ENCODE measurements at regions not wholly inside any gene's neighbourhood (a gene's known extent, or its start where the extent isn't known, plus 50 kb on each side); places are given as distances from the start of the nearest gene placed in this dataset.
A peak's percentile ranks its signal among the peaks of the same experiment; 100 is the strongest.

- Histone ChIP-seq H3K4me2 (ENCODE audit: low read depth, low read length, poor library complexity, severe bottlenecking) (no peak overlapping the region), H3K36me3 (ENCODE audit: insufficient read depth, low read length) (no peaks in the 10 kb centered on the region), H3F3A (ENCODE audit: low read depth) (no peaks in the 10 kb centered on the region), H3K79me2 (ENCODE audit: insufficient read depth, low read length) (no peaks in the 10 kb centered on the region), H3K9me2 (replicated peaks; ENCODE audit: low read depth, low read length) (no peaks in the 10 kb centered on the region), H2AFZ (ENCODE audit: low read length) (no peak overlapping the region), H3K9ac (ENCODE audit: low read depth, low read length, poor library complexity, severe bottlenecking) (no peak overlapping the region), H3K27me3 (ENCODE audit: insufficient read depth, low read length, poor library complexity, severe bottlenecking) (no peaks in the 10 kb centered on the region), H3K4me1 (ENCODE audit: insufficient read depth, low read length, poor library complexity, severe bottlenecking) (no peaks in the 10 kb centered on the region), H3K4me3 (ENCODE audit: low read length, poor library complexity, severe bottlenecking) (no peak overlapping the region), H4K20me1 (ENCODE audit: insufficient read depth, low read length, poor library complexity, severe bottlenecking) (no peaks in the 10 kb centered on the region), H3K9me3 (ENCODE audit: insufficient read depth, low read depth, low read length) (peaks cover 8% of the 10 kb centered on the region; the same call in 1 of the 2 replicates)
- TF ChIP-seq EZH2phosphoT487 (IDR thresholded peaks at IDR 0.05; ENCODE audit: borderline replicate concordance) (no peak), CTCF (conservative IDR thresholded peaks at IDR 0.05; ENCODE audit: low read length) (no peak)
These were observed 68.7 kb upstream of the RNF7 start for GRCh38 chr3:141669434-141669833.

- TF ChIP-seq EZH2phosphoT487 (IDR thresholded peaks at IDR 0.05; ENCODE audit: borderline replicate concordance), result no peak
- no peak for TF ChIP-seq CTCF (conservative IDR thresholded peaks at IDR 0.05; ENCODE audit: low read length)
- Histone ChIP-seq H3F3A (ENCODE audit: low read depth) (no peaks in the 10 kb centered on the region), H3K9ac (ENCODE audit: low read depth, low read length, poor library complexity, severe bottlenecking) (no peak overlapping the region), H3K27me3 (ENCODE audit: insufficient read depth, low read length, poor library complexity, severe bottlenecking) (no peaks in the 10 kb centered on the region), H3K9me2 (replicated peaks; ENCODE audit: low read depth, low read length) (no peaks in the 10 kb centered on the region), H3K4me1 (ENCODE audit: insufficient read depth, low read length, poor library complexity, severe bottlenecking) (peaks cover 22% of the 10 kb centered on the region), H4K20me1 (ENCODE audit: insufficient read depth, low read length, poor library complexity, severe bottlenecking) (no peaks in the 10 kb centered on the region), H3K79me2 (ENCODE audit: insufficient read depth, low read length) (no peaks in the 10 kb centered on the region), H3K36me3 (ENCODE audit: insufficient read depth, low read length) (no peaks in the 10 kb centered on the region), H2AFZ (ENCODE audit: low read length) (no peak overlapping the region), H3K4me2 (ENCODE audit: low read depth, low read length, poor library complexity, severe bottlenecking) (no peak overlapping the region), H3K9me3 (ENCODE audit: insufficient read depth, low read depth, low read length) (no peaks in the 10 kb centered on the region), H3K4me3 (ENCODE audit: low read length, poor library complexity, severe bottlenecking) (no peak overlapping the region)
These were observed 60.4 kb upstream of the RNF7 start for GRCh38 chr3:141677701-141678100.

GRCh38 chr3:141680620-141681389, 57.3 kb upstream of the RNF7 start:
- TF ChIP-seq EZH2phosphoT487 (IDR thresholded peaks at IDR 0.05; ENCODE audit: borderline replicate concordance), result no peak
- no peak for TF ChIP-seq CTCF (conservative IDR thresholded peaks at IDR 0.05; ENCODE audit: low read length)
- Histone ChIP-seq H2AFZ (ENCODE audit: low read length) (no peak overlapping the region), H3F3A (ENCODE audit: low read depth) (no peaks in the 10 kb centered on the region), H3K4me2 (ENCODE audit: low read depth, low read length, poor library complexity, severe bottlenecking) (peak overlapping the region; percentile 63), H3K27me3 (ENCODE audit: insufficient read depth, low read length, poor library complexity, severe bottlenecking) (no peaks in the 10 kb centered on the region), H3K9me3 (ENCODE audit: insufficient read depth, low read depth, low read length) (no peaks in the 10 kb centered on the region), H3K79me2 (ENCODE audit: insufficient read depth, low read length) (no peaks in the 10 kb centered on the region), H3K36me3 (ENCODE audit: insufficient read depth, low read length) (no peaks in the 10 kb centered on the region), H4K20me1 (ENCODE audit: insufficient read depth, low read length, poor library complexity, severe bottlenecking) (no peaks in the 10 kb centered on the region), H3K4me1 (ENCODE audit: insufficient read depth, low read length, poor library complexity, severe bottlenecking) (peaks cover 22% of the 10 kb centered on the region), H3K9me2 (replicated peaks; ENCODE audit: low read depth, low read length) (no peaks in the 10 kb centered on the region), H3K4me3 (ENCODE audit: low read length, poor library complexity, severe bottlenecking) (peak overlapping the region; percentile 43), H3K9ac (ENCODE audit: low read depth, low read length, poor library complexity, severe bottlenecking) (no peak overlapping the region)

Data from Loucy (cell line).